ENCODE measurements at regions not wholly inside any gene's neighbourhood (a gene's known extent, or its start where the extent isn't known, plus 50 kb on each side); places are given as distances from the start of the nearest gene placed in this dataset.

DNA sequence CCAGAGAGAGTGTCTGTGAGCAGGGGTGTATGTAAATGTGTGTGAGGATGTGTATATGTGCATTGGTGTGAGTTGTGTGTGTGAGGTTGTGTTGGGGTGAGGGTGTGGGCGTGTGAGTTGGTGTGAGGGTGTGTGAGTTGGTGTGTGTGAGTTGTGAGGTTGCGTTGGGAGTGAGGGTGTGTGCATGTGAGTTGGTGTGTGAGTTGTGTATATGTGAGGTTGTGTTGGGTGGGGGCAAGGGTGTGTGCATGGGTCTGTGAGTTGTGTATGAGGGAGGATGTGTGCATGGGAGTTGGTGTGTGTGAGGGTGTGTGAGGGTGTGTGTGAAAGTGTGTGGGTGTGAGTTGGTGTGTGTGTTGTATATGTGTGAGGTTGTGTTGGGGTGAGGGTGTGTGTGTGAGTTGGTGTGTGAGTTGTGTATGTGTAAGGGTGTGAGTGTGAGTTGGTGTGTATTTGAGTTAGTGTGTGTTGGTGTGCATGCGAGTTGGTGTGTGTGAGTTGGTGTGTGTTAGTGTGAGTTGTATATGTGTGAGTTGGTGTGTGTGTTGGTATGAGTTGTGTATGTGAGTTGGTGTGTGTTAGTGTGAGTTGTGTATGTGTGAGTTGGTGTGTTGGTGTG lies 161.6 kb upstream of the IER5L start:
- no peak for ATAC-seq

DNA sequence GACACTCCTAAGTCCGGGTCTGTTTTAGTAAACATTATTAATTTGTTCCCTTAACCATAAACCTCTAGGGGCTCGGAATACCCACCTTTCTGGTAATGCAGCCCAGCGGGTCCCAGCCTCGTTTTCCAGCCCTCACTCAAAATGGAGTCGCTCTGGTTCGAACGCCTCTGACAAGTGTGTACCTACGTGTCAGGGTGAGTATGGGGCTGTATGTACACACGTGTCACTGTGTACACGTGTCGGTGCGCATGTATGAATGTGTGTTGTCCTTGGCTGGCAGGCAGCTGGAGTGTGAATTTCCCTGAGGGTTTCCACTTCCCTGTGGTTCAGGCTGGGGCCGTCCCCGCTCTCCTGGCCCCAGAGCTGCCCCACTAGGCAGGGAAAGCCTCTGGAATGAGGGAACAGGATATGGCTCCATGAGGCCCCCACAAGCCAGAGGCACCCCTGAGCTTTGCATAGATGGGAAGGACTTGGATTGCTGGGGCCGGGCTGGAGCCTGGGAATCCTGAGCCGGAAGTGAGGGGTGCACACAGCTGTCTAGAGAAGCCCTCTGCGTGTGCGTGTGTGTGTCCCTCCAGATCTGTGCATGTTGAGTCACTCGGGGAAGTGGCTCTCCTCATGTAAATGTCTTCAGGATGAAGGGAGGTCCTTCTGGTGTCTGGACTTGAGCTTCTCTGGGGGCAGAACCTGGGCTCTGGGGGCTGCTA lies 160.8 kb upstream of the IER5L start:
- no peak for ATAC-seq

DNA sequence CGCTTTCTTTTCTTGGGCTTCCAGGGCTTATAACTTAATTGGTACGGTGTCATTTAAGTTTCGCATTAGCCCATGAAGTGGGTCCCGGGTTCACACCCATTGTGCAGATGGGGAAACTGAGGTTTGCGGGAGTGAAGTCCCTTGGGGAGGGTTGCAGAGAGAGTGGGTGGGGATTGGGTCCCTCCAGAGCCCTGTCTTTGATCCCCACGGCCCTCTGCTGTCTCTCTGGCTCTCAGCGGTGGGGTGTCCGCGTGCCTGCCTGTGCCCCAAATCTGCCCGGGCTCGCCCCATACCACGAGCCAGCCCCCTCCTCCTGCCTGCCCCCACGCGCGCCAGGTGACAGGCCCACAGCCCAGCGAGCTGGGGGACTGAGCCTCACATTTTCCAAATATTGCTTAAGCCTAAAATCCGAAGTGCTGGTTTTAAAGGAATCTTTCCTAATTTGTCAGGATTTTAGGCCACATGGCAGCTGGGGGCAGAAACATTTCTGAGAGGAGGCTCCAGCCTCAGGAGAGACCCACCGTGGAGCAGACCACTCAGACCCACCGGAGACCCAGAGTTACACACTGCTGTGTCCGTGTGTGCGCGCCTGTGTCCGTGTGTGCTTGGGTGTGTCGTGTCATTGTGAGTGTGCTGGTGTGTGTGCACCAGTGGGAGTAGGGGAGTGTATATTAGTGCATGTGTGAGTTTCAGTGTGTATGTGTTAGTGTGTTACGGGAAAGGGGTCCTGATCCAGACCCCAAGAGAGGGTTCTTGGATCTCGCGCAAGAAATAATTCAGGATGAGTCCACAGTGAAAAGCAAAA lies 159.5 kb upstream of the IER5L start:
- ATAC-seq = no peak

DNA sequence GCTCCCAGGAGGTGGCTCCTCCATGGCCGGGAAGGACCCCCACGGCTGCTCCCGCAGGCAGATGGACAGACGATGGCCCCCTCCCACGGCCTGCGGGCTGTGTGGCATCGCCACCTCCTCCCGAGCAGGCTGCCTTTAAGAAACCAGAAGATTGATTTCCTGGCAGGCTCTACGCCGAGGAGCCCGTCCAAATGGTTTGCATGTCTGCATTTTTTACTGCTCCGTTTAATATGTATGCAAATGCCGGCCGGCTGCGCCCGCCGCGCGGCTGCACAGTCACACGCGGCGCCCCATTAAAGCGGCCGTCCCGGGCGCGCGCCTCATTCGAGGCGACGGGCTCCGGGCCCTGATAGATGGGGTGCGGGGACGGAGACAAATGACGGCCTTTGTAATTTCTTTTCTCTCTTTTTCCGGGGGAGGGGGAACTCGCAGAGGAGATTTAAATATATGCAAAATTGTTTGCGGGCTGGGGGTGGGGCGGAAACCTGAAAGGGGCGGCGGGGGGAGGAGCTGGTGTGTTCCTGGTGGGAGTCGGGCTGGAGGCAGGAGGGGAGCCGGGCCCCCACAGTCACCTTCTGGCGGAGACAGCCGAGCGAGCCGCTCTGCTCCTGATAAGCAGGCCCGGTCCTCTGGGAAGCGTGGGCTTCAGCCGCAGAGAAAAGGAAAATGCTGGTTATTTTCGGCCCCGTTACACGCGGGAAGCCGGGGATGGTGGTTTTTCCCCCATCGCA lies 158.7 kb upstream of the IER5L start:
- ATAC-seq = no peak

DNA sequence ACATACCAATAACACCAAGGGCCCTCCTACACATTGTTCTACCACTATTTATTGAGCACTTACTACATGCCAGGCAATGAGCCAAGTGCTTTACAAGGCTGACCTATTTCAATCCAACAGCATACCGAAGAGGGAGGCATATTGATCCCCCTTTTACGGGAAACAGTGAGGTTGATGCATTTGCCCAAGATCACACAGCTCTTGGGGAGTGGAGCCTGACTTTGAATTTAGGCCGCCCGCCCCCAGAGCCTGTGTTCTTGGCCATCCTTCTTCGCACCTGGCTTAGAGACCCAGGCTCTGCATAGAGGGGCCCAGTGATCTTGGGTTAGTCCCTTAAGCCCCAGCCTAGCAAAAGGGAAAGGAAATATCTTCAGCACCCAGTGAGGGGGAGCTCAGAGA lies 158.1 kb upstream of the IER5L start:
- ATAC-seq = no peak

DNA sequence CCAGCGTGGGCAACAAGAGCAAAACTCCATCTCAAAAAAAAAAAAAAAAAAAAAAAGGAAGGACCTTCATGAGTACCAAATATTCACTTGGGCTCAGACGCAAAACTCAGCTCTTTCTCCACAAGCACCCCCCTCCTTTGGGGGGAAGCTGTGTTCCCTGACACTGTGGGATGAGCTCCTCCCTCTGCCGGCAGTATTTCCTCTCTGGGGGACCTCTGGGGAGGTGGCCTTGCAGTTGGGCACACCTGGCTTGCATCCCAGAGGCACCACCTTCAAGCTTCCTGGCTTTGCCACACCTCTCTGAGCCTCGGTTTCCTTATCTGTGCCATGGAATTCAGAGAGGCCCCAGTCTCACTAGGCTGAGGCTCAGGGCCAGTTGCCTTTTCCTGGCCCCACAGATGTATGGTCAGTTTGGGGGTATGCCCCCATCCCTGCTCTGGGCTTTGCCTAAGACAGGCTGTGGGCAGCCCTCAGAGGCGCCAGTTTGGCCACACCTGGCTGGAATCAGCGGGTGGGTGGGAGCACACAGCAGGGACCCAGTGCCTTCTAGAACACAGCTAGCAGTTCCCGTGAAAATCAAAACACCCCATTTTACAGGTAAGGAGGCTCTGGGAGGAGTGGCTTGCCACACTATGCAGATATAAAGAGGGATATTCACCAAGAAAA lies 157.5 kb upstream of the IER5L start:
- ATAC-seq = no peak

DNA sequence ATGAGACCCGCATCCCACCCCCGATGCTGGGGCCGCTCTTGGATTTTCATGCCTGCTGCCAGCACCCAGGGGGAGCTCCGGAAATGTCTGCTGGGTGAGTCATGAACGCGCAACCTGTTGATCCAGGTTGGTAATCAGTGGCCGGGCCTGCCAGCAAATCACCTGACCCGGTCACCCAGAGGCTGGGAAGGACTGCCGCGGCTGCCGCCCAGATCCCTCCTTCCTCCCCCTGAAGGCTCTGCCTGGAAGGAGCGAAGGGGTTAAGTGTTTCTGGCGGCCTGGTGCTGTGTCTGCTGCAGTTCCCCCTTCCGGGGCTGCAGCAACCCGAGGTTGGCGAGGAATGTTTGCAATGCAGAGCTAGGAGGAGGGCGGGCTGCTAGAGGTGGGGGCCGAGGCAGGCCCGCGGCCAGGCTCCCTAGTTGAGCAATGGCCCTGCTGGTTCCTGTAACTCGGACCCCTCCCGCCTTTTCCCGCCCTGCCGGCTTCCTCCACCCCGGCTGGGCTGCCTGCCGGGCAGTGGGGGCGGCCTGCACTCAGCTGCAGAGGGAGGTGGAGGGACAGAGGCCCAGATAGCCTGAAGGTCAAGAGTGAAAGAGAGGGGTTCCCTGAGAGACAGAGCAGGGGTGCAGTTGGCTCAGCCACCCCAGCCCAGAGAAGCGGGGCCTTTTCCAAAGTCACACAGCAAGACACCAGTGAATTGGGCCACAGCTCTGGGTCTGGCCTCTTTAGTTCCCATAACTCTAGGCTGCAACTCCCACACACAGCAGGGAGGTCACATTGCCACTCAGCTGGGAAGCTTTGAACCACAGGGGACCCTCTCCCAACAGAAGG lies 156.3 kb upstream of the IER5L start:
- ATAC-seq = peak; percentile 80

DNA sequence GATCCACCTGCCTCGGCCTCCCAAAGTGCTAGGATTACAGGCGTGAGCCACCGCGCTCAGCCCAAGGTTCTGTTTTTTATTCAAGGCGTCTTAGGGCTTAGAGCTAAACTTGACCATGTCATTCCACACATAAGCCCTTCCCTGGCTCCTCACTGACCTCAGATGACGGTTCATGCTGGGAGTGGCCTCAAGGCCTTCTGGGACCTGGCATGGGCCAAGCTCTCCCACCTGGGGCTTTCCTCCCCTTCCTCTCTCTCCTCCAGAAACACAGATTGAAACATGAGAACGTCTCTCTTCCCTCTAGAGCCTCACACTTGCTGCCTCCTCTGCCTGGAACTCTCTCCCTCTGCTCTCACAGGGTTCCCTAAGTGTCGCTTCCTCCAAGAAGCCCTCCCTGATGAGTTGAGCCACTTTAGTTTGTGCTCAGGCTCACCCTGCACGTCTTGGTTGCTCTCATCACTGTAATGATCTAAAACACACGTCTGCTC lies 155.6 kb upstream of the IER5L start:
- ATAC-seq = peak; percentile 56

DNA sequence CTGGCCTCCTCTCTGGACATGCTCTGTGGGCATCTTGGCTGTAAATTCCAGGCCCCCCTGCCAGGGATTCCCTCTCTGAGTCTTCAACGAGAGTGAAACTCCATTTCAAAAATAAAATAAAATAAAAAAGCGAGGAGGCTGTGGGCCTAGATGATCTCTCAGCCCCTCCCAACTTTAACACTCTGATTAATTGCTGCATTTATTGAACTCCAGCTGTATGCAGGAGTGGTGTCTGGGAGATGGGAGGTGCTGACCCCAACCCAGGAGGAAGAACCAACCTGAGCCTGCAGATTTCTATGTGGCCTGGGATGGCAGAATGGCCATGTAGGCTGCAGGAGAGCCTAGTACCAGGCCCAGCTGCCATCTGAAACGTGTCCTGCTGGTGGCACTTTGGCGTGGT lies 154.5 kb upstream of the IER5L start:
- no peak for ATAC-seq

DNA sequence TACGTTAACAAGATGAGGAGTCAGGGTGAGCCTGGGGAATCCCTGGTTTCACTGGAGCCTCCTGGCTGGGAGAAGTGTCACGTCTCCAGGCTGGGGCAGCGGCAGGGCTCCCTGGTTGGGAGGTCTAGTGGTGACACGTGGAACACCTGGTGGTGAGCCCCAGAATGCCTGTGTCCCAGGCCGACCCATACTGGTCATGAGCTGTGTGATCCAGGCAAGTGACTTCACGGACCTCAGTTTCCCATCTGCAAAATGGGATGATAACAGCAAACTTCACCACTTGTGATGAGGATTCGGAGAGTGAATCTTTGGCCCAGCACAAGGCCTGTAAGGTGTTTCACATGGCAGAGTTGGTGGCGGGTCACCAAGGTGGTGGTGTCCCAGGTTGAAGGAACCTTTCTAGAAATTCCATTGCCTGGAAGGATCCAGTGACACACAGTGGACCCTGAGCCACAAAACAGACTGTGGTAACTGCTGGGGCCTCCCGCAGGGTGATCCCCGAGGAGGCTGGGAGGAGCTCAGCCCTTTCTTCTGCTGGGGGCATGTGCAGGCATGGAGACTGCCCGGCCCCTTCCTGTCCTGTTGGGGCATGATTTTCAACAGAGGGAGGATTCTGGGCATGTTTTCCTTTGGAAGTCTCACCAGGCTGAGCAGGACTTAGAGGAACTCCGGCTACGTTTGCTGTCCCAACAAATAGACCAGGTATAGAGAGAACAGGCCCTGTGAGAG lies 153.9 kb upstream of the IER5L start:
- ATAC-seq = peak; percentile 72

DNA sequence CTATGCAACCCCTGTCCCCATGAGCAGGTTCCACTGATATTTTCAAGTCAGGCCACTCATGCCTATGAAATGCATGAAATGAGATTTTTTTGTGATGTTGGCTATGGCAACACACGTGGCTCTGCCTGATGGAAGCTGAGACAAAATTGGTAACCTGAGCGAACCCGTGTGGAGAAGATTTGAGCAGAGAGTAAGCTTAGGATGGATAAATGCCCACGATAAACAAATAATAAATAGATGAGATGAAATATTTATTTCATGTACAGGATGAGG lies 153.4 kb upstream of the IER5L start:
- no peak for ATAC-seq

DNA sequence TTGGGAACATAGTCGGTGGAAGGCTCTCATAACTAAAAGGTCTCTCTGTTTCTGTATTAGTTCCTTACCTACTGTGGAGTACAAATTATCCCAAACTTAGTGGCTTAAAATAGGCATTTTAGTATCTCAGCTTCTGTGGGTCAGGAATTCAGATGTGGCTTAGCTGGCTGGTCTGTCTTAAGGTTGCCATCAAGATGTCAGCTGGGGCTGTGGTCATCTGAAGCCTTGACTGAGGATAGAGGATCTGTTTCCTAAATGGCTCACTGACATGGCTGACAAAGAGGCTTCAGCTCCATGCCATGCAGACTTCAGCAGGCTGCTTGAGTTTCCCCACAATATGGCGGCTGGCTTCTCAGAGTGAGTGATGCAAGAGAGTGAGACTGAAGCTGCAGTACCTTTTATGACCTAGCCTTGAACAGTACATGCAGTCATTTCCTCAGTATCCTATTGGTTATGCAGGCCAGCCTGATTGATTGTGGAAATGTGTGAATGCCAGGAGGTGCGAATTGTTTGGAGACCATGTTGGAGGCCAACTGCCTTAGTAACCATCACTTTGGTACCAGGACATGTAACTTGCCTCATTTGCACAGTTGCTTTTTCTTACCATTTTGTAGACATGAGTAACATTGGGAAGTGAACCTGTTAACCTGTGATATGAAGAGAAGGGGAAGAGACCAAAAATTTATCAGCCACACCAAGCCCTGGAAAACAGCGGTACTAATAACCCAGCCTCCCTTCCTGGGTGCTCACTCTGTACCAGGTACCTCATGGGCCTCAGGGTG lies 152.8 kb upstream of the IER5L start:
- no peak for ATAC-seq

DNA sequence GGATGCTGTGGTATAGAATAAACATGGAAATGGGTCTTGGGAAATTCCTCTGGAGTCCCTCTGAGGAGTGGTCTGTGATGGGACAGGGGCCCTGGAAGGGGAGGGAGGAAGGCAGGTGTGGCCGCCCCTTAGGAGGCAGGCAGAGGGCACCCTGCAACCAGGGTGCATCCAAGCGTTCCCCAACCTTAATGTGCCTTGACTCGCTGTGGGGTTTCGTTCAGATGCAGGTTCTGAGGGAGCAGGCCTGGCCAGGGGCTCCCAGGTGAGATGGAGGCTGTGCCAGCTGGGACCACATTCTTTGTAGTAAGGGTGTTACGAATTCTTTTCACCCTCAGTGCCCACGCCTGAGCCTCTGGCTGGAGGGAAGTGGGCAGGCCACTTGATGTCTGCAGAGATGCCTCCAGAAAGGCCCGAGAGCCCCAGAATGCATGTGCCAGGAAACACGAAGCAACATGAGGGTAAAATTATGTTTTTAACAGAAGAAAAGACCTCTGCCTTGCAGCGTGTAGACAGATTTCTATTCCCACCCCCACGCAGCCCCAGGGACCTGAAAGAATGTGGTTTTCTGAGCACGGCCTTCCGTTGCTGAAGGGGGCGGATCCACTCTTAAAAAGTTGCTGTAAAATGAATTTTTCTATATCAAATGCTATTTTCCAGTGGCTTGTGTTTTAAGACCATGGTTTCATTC lies 150.4 kb upstream of the IER5L start:
- no peak for ATAC-seq

DNA sequence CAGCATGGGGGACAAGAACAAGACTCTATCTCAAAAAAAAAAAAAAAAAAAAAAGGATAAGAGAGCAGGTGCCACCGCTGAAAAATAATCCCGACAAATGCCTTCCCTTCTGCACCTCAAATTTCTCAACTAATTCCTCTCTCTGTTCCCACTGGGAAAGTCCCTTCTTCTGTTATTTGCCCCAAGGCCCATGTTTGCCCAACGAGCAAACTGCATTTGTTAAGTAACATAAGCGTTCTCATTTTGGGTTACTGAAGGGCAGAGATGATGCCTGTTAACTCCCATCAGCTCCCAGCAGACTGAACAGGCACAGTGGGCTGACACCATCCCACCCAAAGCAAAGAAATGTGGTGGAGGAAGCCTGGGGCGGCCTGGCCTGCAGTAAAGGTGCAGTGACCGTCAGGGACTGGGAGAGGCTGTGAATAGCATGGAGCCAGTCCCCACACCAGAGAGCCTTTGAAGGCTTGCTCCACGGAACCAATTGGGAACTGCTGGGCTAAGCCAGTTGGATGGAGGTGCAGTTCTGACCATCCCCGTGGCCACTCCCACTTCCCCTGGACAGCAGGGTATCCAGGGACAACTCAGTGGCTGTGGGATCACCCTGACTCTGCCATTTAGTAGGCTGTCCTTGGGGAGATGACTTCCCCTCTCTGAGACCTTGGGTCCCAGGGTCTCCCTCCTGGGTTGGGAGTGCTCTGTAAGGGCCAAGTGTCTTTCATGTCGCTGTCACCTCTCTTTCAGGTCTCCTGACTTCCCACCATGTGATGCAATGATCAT lies 149.7 kb upstream of the IER5L start:
- ATAC-seq = no peak

DNA sequence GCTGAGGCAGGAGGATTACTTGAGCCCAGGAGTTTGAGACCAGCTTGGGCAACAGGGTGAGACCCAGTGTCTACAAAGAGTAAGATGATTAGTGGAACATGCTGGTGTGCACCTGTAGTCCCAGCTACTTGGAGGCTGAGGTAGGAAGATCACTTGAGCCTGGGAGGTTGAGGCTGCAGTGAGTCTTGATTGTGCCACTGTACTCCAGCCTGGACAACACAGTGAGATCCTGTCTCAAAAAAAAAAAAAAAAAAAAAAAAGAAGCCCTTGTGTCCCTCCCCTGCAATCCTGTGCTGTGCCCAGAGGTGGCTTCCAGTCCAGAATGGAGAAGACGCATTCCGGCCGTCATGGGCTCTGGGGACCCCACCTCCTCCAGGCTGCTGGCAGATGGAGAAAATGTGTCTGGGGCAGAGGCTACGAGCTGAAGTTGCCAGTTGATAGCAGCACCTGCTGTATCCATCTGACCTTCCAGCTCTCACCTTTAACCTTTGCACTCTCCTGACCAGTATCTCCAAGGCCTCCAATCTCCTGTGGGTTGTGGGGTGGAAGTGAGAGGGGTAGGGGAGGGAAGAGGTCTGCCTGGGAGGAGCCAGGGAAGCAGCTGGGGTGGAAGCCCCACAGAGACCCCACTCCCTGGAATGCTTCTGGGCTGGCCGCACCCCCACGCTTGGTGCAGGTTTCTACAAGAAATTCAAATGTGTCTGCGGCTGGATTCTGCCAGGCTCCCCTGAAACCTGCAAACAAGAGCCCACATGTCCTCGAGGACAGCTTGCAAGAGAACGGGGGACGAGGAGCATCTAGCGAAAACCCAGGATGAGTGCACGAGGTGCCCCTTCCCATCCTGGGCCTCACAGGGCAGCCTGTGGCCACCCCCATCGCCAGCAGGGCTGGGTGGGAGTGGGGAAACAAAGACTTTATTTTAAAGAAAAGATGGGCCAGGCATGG lies 148.3 kb upstream of the IER5L start:
- ATAC-seq = no peak

DNA sequence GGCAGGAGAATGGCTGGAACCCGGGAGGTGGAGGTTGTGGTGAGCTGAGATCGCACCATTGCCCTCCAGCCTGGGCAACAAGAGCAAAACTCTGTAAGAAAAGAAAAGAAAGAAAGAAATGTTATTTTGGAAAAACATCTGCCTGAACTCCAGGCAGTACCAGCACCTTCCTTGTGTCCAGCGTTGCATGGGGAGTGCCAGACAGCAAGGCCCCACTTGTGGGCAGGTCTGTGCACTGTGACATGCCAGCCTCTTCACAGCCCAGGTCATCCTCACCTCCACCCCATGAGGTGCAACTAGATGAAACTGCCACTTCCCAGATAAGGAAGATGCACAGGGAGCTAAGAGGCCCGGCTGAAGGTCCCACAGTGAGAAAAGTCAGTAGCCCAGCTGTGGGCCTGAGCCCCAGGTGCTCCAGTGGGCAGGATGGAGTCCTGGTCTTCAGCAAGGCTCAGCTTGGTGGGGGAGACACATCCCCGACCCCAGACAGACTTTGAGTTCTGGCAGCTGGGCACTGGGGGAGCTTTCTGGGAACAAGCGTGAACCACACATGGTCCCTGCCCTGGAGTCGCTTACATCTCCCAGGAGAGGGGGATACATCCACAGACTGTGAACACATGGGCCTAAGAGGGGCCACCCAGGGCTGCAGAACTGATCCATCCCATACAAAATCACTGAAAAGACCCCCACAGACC lies 146.9 kb upstream of the IER5L start:
- ATAC-seq = no peak

DNA sequence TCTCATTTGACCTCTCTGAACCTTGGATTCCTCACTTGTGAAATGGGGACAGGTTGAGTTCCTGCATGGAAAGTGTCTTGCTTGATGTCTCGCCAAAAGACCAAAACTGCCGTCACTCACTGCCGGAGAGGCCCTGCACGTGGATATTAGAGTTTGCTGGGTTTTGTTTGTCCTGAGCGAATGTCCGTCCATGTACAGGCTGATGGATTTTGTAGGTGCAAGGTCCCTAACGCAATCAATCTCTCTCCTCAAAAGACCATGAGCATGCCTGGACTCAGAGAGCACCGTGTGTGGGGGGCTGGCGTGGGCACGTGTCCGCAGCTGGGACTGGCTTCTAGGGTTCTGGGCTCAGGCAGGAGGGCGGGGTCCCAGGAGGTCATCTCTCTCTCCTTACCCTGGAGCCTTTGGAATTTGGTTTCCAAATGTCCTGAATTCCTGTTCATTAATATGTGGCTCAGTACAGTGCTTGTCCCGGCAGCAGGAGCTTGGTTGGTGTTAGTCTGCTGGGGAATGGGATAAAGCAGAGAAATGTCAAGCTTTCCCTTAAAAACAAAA lies 146.0 kb upstream of the IER5L start:
- no peak for ATAC-seq
